ENCODE measurements at regions not wholly inside any gene's neighbourhood (a gene's known extent, or its start where the extent isn't known, plus 50 kb on each side); places are given as distances from the start of the nearest gene placed in this dataset.

- no TSS peak for BruUV-seq (replicated peaks)
- in situ Hi-C loops (cut with MboI) (no loop called here), intact Hi-C loops (cut with micrococcal nuclease; ENCODE audit: unreplicated experiment) (no loop called here)
- Histone ChIP-seq H3K4me2 (ENCODE audit: control insufficient read depth, insufficient read depth) (no peak overlapping the region), H3K9me3 (replicated peaks; ENCODE audit: control insufficient read depth, insufficient read depth, low read length) (no peaks in the 10 kb centered on the region), H3K36me3 (ENCODE audit: control insufficient read depth in 2 of 2, insufficient read depth in 2 of 2, low read length in 1 of 2) (no peaks in the 10 kb centered on the region), H3K79me2 (ENCODE audit: control insufficient read depth, insufficient read depth, low read length) (no peaks in the 10 kb centered on the region), H3K27me3 (replicated peaks in 1 of 2; ENCODE audit: control insufficient read depth in 2 of 2, insufficient read depth in 2 of 2, low read length in 1 of 2) (no peaks in the 10 kb centered on the region), H4K20me1 (ENCODE audit: control insufficient read depth, insufficient read depth) (no peaks in the 10 kb centered on the region), H3K9ac (ENCODE audit: control insufficient read depth, insufficient read depth, low read length) (no peak overlapping the region), H3K4me3 (no peak overlapping the region), H3K27ac (ENCODE audit: control insufficient read depth, insufficient read depth) (no peak overlapping the region), H2AFZ (ENCODE audit: control insufficient read depth, low read depth, low read length) (no peak overlapping the region), H3K4me1 (ENCODE audit: control insufficient read depth, insufficient read depth, low read length) (no peaks in the 10 kb centered on the region)
- FAIRE-seq (no peak), ATAC-seq (no peak), DNase-seq (ENCODE audit: low read depth, low spot score) (no peak)
- 37% methylated on average over 5 of the region's 5 CpGs for WGBS (ENCODE audit: insufficient coverage, insufficient replicate concordance, low lambda C conversion rate, missing lambda C conversion rate)
- ChIA-PET CTCF (interaction anchor here (1.3 kb wide), 1 partner anchor 9 kb away, joined by 4 read pairs; no protein-coding TSS in a partner anchor), POLR2A (no interaction called here), SMC1A (ENCODE audit: uncharacterized antibody, unreplicated experiment) (no interaction called here), RAD21 (ENCODE audit: unreplicated experiment) (interaction anchor here (1.2 kb wide), 1 partner anchor 10 kb away, joined by 3 read pairs; no protein-coding TSS in a partner anchor)
- no peak for TF ChIP-seq BCLAF1 (IDR thresholded peaks at IDR 0.05)
- no peak for TF ChIP-seq CREB1 (IDR thresholded peaks at IDR 0.05; ENCODE audit: low read depth)
- no peak for TF ChIP-seq FOXM1 (IDR thresholded peaks at IDR 0.05; ENCODE audit: low read depth, low read length)
- no peak for TF ChIP-seq CREM (IDR thresholded peaks at IDR 0.05; ENCODE audit: low read depth)
- TF ChIP-seq CEBPB (IDR thresholded peaks at IDR 0.05; ENCODE audit: borderline replicate concordance in 1 of 2, low read depth in 2 of 2, low read length in 2 of 2), result no peak
- no peak for TF ChIP-seq ZZZ3 (IDR thresholded peaks at IDR 0.05; ENCODE audit: control insufficient read depth, insufficient read length, low read depth)
- no peak for TF ChIP-seq LARP7 (IDR thresholded peaks at IDR 0.05)
- TF ChIP-seq KLF5 (IDR thresholded peaks at IDR 0.05; ENCODE audit: partially characterized antibody), result no peak
- no peak for TF ChIP-seq CUX1 (IDR thresholded peaks at IDR 0.05; ENCODE audit: insufficient replicate concordance, low read depth, low read length)
Observed at GRCh38 chr13:74907788-74908187, 574.2 kb downstream of the TBC1D4 start.
